ENCODE measurements at regions not wholly inside any gene's neighbourhood (a gene's known extent, or its start where the extent isn't known, plus 50 kb on each side); places are given as distances from the start of the nearest gene placed in this dataset.
"Not testable (repeated sequence)": the region's sequence is repeated elsewhere in the genome, so short reads cannot be mapped to it uniquely, and the experiment has no call there.

DNA sequence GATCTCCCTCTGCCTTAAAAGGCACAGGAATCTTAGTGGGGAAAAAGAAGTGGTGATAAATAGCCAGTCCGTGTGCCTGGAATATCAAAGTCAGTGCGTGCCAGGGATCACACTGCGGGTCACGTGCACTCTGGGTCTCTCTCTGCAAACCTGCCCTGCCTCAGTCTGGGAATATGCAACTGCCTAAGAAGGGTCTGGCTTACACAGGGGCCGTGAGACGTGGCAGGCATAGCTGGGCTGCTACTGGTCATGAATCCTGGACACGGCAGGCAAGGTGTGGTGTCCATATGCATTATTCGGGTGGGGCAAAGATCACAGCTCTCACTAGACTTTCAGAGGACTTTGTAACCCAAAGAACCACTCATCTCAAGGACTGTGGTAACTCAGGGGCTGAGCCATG is 2704.4 kb upstream of the TPTE start:
- TF ChIP-seq CREB1 (IDR thresholded peaks at IDR 0.05); SIN3A (conservative IDR thresholded peaks at IDR 0.05 in 1 of 2, IDR thresholded peaks at IDR 0.05 in 1 of 2; ENCODE audit: low read depth in 1 of 2, low read length in 2 of 2); POLR2A (IDR thresholded peaks at IDR 0.05; ENCODE audit: control extremely low read depth in 1 of 2, low read depth in 2 of 2, low read length in 2 of 2); CEBPB (IDR thresholded peaks at IDR 0.05; ENCODE audit: low read depth, low read length); POLR2AphosphoS5 (IDR thresholded peaks at IDR 0.05; ENCODE audit: low read depth, low read length); RNF2 (IDR thresholded peaks at IDR 0.05; ENCODE audit: borderline replicate concordance, low read depth, low read length, missing control alignments, poor library complexity, severe bottlenecking); EZH2 (IDR thresholded peaks at IDR 0.05; ENCODE audit: low read depth, low read length, severe bottlenecking): not testable (repeated sequence)
- TF ChIP-seq, protein P1, sequence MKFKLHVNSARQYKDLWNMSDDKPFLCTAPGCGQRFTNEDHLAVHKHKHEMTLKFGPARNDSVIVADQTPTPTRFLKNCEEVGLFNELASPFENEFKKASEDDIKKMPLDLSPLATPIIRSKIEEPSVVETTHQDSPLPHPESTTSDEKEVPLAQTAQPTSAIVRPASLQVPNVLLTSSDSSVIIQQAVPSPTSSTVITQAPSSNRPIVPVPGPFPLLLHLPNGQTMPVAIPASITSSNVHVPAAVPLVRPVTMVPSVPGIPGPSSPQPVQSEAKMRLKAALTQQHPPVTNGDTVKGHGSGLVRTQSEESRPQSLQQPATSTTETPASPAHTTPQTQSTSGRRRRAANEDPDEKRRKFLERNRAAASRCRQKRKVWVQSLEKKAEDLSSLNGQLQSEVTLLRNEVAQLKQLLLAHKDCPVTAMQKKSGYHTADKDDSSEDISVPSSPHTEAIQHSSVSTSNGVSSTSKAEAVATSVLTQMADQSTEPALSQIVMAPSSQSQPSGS (IDR thresholded peaks at IDR 0.05; ENCODE audit: low read length), result not testable (repeated sequence)
- TF ChIP-seq, protein P2, sequence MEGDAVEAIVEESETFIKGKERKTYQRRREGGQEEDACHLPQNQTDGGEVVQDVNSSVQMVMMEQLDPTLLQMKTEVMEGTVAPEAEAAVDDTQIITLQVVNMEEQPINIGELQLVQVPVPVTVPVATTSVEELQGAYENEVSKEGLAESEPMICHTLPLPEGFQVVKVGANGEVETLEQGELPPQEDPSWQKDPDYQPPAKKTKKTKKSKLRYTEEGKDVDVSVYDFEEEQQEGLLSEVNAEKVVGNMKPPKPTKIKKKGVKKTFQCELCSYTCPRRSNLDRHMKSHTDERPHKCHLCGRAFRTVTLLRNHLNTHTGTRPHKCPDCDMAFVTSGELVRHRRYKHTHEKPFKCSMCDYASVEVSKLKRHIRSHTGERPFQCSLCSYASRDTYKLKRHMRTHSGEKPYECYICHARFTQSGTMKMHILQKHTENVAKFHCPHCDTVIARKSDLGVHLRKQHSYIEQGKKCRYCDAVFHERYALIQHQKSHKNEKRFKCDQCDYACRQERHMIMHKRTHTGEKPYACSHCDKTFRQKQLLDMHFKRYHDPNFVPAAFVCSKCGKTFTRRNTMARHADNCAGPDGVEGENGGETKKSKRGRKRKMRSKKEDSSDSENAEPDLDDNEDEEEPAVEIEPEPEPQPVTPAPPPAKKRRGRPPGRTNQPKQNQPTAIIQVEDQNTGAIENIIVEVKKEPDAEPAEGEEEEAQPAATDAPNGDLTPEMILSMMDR (IDR thresholded peaks at IDR 0.05; ENCODE audit: control extremely low read depth in 1 of 3, insufficient read depth in 1 of 3, low read depth in 1 of 3, low read length in 3 of 3), result not testable (repeated sequence)
